Endothelial cell of umbilical vein (primary cell): ENCODE measurements at regions not wholly inside any gene's neighbourhood (a gene's known extent, or its start where the extent isn't known, plus 50 kb on each side); places are given as distances from the start of the nearest gene placed in this dataset.

Experiments
- BruUV-seq: library from RNA; stranded (reverse); fragments of 400-500 nt; replicated peaks from 2 replicates; lab custom pipeline; 2021; lab: Mats Ljungman, UMichigan
- CTCF ChIA-PET: fragments of 300-600, 350-600 bp; sonication (Branson Sonifier 250); formaldehyde crosslinking; loops from one replicate; lab custom pipeline; 2021; ENCODE audit warnings: antibody characterized with exemption, inconsistent platforms; lab: Charles Lee
- POLR2A ChIA-PET: fragments of 300-600, 350-600 bp; sonication (Branson Sonifier 250); formaldehyde crosslinking; loops from one replicate; lab custom pipeline; 2021; ENCODE audit warnings: antibody characterized with exemption, inconsistent platforms; lab: Charles Lee
- DNase-seq: peaks from one replicate; pipeline ENCODE4 v3.0.0-alpha.2; 2011; ENCODE audit warnings: low read depth, low spot score
- FAIRE-seq: peaks from 2 replicates; lab custom pipeline; 2011; peaks lifted over from hg19 to GRCh38; lab: Jason Lieb, UNC
- H2AFZ ChIP-seq: 2 replicates; pipeline ENCODE4 v1.6.0; 2012; ENCODE audit warnings: low read depth, low read length, control low read depth, inconsistent platforms
- H3K27ac ChIP-seq: 2 replicates; pipeline ENCODE4 v1.5.1; 2011; ENCODE audit warnings: low read depth, mild to moderate bottlenecking, control low read depth, low read length, moderate library complexity; ENCODE audit not compliant: insufficient read depth
- H3K27me3 ChIP-seq, 2 experiments: 2 replicates each; pipeline versions ENCODE4 v1.6.0 to v1.6.1; 2011; ENCODE audit warnings: low read length in 2 of 2, mixed read lengths in 1 of 2; ENCODE audit not compliant: control insufficient read depth in 2 of 2, insufficient read depth in 2 of 2
- H3K36me3 ChIP-seq, 2 experiments: 2 replicates in 1 of 2; 3 replicates in 1 of 2; pipeline ENCODE4 v1.5.1; 2011; ENCODE audit warnings: low read length in 2 of 2, mild to moderate bottlenecking in 1 of 2, moderate library complexity in 1 of 2; ENCODE audit not compliant: control insufficient read depth in 2 of 2, insufficient read depth in 2 of 2; ENCODE audit errors: extremely low read depth in 1 of 2
- H3K4me1 ChIP-seq: 3 replicates; pipeline ENCODE4 v1.5.1; 2011; ENCODE audit warnings: mild to moderate bottlenecking, low read length; ENCODE audit not compliant: control insufficient read depth, insufficient read depth; ENCODE audit errors: extremely low read depth
- H3K4me2 ChIP-seq: 2 replicates; pipeline ENCODE4 v1.6.1; 2011; ENCODE audit warnings: low read length, control low read depth, mixed read lengths; ENCODE audit not compliant: insufficient read depth
- H3K4me3 ChIP-seq, 3 experiments: fragments of 200-600 bp in 1 of 3; sonication (generic), shearing (Covaris generic) in 1 of 3; replicated peaks in 1 of 3; 2 replicates each; pipeline ENCODE4 v1.5.1; 2011 to 2016; ENCODE audit warnings: control low read depth in 3 of 3, low read length in 3 of 3, mild to moderate bottlenecking in 2 of 3, inconsistent platforms in 1 of 3, low read depth in 1 of 3, moderate library complexity in 1 of 3; ENCODE audit not compliant: insufficient read depth in 1 of 3
- H3K79me2 ChIP-seq: 2 replicates; pipeline ENCODE4 v1.6.0; 2012; ENCODE audit warnings: low read length, inconsistent platforms; ENCODE audit not compliant: control insufficient read depth, insufficient read depth
- H3K9ac ChIP-seq: replicated peaks from 2 replicates; pipeline ENCODE3; 2011; ENCODE audit warnings: low read length, control low read depth; ENCODE audit not compliant: insufficient read depth; ENCODE audit errors: extremely low read depth
- H3K9me1 ChIP-seq: replicated peaks from 3 replicates; pipeline ENCODE4 v1.6.0; 2011; ENCODE audit warnings: mild to moderate bottlenecking, low read length; ENCODE audit not compliant: control insufficient read depth, insufficient read depth; ENCODE audit errors: extremely low read depth
- H3K9me3 ChIP-seq: replicated peaks from 2 replicates; pipeline ENCODE4 v1.5.1; 2012; ENCODE audit warnings: low read length, inconsistent platforms; ENCODE audit not compliant: control insufficient read depth, insufficient read depth
- H4K20me1 ChIP-seq: replicated peaks from 2 replicates; pipeline ENCODE3; 2011; ENCODE audit warnings: mild to moderate bottlenecking, low read length; ENCODE audit not compliant: control insufficient read depth, insufficient read depth; ENCODE audit errors: extremely low read depth
- CTCF ChIP-seq, 2 donors: IDR thresholded peaks; 1 replicate in 1 of 2; 2 replicates in 1 of 2; pipeline ENCODE4 v1.5.1; 2011; ENCODE audit warnings: low read length in 2 of 2, mild to moderate bottlenecking in 2 of 2, moderate library complexity in 2 of 2, control low read depth in 1 of 2, inconsistent platforms in 1 of 2, low read depth in 1 of 2; ENCODE audit not compliant: insufficient read depth in 1 of 2; ENCODE audit errors: extremely low read depth in 1 of 2
- EZH2 ChIP-seq: IDR thresholded peaks from 2 replicates; pipeline ENCODE4 v1.6.1; 2012; ENCODE audit warnings: borderline replicate concordance, low read depth, mild to moderate bottlenecking, moderate library complexity, low read length, inconsistent platforms; ENCODE audit not compliant: severe bottlenecking
- GATA2 ChIP-seq: IDR thresholded peaks from 2 replicates; pipeline ENCODE4 v1.7.0; 2011; ENCODE audit warnings: low read depth, mild to moderate bottlenecking, moderate library complexity, mixed read lengths, low read length; ENCODE audit not compliant: insufficient read length, insufficient read depth
- MAX ChIP-seq: IDR thresholded peaks from 2 replicates; pipeline ENCODE4 v1.6.1; 2011; ENCODE audit not compliant: insufficient read depth, insufficient read length
- POLR2AphosphoS5 ChIP-seq: IDR thresholded peaks from 2 replicates; pipeline ENCODE4 v1.6.1; 2012; ENCODE audit warnings: low read depth, mild to moderate bottlenecking, control low read depth, low read length, moderate library complexity; ENCODE audit not compliant: insufficient read depth
- dilution Hi-C: fragments of 300-500 bp; cut with MboI; formaldehyde crosslinking; loops from one replicate; pipeline ENCODE4 v1.15.0; 2019; ENCODE audit warnings: low sequenced_read_pairs; ENCODE audit not compliant: extremely low pct_ligation_motif_present
- intact Hi-C: fragments of 100-400 bp; cut with micrococcal nuclease; formaldehyde crosslinking; loops from one replicate; pipeline ENCODE4 v1.10.0; 2022

DNA sequence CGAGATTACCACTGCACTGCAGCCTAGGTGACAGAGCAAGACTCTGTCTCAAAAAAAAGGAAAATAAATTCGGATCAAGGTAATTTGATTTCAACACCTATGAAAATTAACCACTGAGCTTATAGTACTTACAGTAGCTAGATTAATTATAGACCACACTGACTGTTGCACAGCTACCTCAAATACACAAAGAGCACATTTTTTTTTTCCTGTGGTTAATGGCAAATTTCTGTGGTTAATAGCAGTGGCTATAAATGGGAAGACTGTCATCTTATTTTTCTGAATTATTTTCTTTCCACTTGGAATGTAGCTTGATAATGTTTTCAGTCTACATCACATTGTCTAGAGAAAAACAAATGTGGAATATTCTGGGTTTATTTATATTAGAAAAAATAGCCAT is 1661.6 kb upstream of the PCDH7 start:
- no peak for FAIRE-seq

GRCh38 chr4:29066861-29067260 is 1653.3 kb upstream of the PCDH7 start:
- Histone ChIP-seq H3K9ac (no peak overlapping the region), H3K36me3 (no peaks in the 10 kb centered on the region), H3K9me3 (no peaks in the 10 kb centered on the region), H4K20me1 (no peaks in the 10 kb centered on the region), H3K27ac (no peak overlapping the region), H2AFZ (no peak overlapping the region), H3K4me1 (no peaks in the 10 kb centered on the region), H3K79me2 (no peaks in the 10 kb centered on the region), H3K27me3 (no peaks in the 10 kb centered on the region), H3K9me1 (no peaks in the 10 kb centered on the region), H3K4me3 (no peak overlapping the region), H3K4me2 (no peak overlapping the region)
- dilution Hi-C loops (no loop called here), intact Hi-C loops (no loop called here)
- CTCF ChIA-PET: interaction anchor here (1.0 kb wide), 1 partner anchor 842 kb away, joined by 4 read pairs; no protein-coding TSS in a partner anchor
- no TSS peak for BruUV-seq
- FAIRE-seq (no peak), DNase-seq (no peak)
- POLR2A ChIA-PET: no interaction called here
- TF ChIP-seq MAX (no peak), POLR2AphosphoS5 (no peak), EZH2 (no peak), GATA2 (no peak), CTCF (IDR thresholded peaks at IDR 0.05; ENCODE audit: extremely low read depth in 1 of 2, insufficient read depth in 1 of 2, low read depth in 1 of 2, low read length in 2 of 2) (no peak)

More for the DNA sequence above, 1661.6 kb upstream of the PCDH7 start:
- Histone ChIP-seq H3K36me3 (no peaks in the 10 kb centered on the region), H3K4me2 (no peak overlapping the region), H3K27ac (no peak overlapping the region), H4K20me1 (no peaks in the 10 kb centered on the region), H3K79me2 (no peaks in the 10 kb centered on the region), H3K9me3 (no peaks in the 10 kb centered on the region), H3K4me3 (no peak overlapping the region), H2AFZ (no peak overlapping the region), H3K9me1 (no peaks in the 10 kb centered on the region), H3K27me3 (no peaks in the 10 kb centered on the region), H3K9ac (no peak overlapping the region), H3K4me1 (no peaks in the 10 kb centered on the region)
- POLR2A ChIA-PET: no interaction called here
- TF ChIP-seq GATA2 (no peak), CTCF (IDR thresholded peaks at IDR 0.05; ENCODE audit: extremely low read depth in 1 of 2, insufficient read depth in 1 of 2, low read depth in 1 of 2, low read length in 2 of 2) (no peak), EZH2 (no peak)
- BruUV-seq: no TSS peak
- intact Hi-C loops (no loop called here), dilution Hi-C loops (no loop called here)
- CTCF ChIA-PET: no interaction called here
- no peak for DNase-seq
